ENCODE measurements at regions not wholly inside any gene's neighbourhood (a gene's known extent, or its start where the extent isn't known, plus 50 kb on each side); places are given as distances from the start of the nearest gene placed in this dataset.

DNA sequence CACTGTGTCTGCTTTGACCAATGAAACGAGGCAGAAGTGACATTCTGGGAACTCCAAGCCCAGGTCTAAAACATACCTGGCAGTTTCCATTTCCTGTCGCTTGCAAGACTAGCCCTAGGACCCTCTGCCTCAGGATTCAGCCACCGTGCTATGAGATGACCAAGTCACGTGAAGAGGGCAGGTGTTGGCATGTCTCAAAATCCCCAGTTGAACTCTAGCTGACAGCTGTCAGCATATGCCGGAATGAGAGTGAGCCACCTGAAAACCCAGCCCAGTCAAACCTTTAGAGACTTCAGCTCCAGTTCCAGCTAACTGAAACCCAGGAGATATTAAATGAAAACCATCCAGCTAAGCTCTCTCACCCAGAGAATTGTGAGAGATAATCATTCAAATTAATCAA is 89.9 kb upstream of the PPP1R3A start:
- no peak overlapping the region for H3K4me3 ChIP-seq (ENCODE audit: low read depth, poor library complexity, severe bottlenecking)
- intact Hi-C loops (cut with DNase I; ENCODE audit: low total_unique reads): no loop called here
- 42 to 57% methylated on average over 5 of the region's 5 CpGs for WGBS, 2 donors
- no peak for DNase-seq (ENCODE audit: low spot score in 2 of 2)
- no peak for TF ChIP-seq POLR2A (IDR thresholded peaks at IDR 0.05)
- TF ChIP-seq, protein P1, sequence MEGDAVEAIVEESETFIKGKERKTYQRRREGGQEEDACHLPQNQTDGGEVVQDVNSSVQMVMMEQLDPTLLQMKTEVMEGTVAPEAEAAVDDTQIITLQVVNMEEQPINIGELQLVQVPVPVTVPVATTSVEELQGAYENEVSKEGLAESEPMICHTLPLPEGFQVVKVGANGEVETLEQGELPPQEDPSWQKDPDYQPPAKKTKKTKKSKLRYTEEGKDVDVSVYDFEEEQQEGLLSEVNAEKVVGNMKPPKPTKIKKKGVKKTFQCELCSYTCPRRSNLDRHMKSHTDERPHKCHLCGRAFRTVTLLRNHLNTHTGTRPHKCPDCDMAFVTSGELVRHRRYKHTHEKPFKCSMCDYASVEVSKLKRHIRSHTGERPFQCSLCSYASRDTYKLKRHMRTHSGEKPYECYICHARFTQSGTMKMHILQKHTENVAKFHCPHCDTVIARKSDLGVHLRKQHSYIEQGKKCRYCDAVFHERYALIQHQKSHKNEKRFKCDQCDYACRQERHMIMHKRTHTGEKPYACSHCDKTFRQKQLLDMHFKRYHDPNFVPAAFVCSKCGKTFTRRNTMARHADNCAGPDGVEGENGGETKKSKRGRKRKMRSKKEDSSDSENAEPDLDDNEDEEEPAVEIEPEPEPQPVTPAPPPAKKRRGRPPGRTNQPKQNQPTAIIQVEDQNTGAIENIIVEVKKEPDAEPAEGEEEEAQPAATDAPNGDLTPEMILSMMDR (IDR thresholded peaks at IDR 0.05): no peak

DNA sequence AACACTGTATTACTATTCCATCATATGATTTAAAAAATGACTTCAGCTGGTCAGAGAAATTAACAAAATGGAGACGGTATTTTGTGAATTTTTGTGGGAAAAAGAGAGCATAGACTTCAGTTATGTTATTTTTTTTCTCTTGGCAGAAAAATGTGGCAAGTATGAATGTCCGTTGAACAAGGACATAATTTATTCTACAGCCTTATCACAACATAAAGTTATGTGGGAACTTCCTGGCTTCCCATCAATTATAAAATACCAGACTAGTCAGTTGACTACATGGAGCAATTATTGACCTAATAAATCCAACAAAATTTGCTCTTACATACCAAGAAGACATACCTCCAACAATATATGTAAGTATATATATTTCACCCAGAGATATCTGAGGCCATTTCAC is 88.6 kb upstream of the PPP1R3A start:
- no peak overlapping the region for H3K4me3 ChIP-seq (ENCODE audit: low read depth, poor library complexity, severe bottlenecking)
- 26 to 34% methylated on average over 2 of the region's 2 CpGs for WGBS, 2 donors
- no peak for DNase-seq (ENCODE audit: low spot score in 2 of 2)
- TF ChIP-seq POLR2A (IDR thresholded peaks at IDR 0.05): no peak
- TF ChIP-seq, protein P1 (IDR thresholded peaks at IDR 0.05): no peak
- intact Hi-C loops (cut with DNase I; ENCODE audit: low total_unique reads): no loop called here

DNA sequence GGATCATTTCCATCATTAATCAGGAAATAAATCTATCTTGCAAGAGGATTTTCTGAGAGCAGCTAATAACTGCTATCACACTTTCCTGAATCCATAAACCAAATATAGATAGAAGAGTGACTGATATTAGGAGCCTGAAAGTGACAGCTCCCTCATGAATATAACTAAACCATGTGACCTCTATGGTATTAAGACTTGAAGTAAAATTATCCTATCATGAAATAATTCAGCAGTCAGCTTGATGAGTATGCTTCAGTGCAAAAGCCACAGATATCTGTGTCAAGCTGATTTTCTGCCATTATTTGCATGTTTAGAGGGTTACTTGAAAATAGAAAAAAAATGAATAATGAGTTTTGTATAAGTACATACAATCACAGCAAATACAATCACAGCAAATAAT is 80.1 kb upstream of the PPP1R3A start:
- intact Hi-C loops (cut with DNase I; ENCODE audit: low total_unique reads): no loop called here
- H3K4me3 ChIP-seq (ENCODE audit: low read depth, poor library complexity, severe bottlenecking): no peak overlapping the region
- no peak for DNase-seq (ENCODE audit: low spot score in 2 of 2)
- TF ChIP-seq POLR2A (IDR thresholded peaks at IDR 0.05): no peak
- TF ChIP-seq, protein P1 (IDR thresholded peaks at IDR 0.05): no peak

DNA sequence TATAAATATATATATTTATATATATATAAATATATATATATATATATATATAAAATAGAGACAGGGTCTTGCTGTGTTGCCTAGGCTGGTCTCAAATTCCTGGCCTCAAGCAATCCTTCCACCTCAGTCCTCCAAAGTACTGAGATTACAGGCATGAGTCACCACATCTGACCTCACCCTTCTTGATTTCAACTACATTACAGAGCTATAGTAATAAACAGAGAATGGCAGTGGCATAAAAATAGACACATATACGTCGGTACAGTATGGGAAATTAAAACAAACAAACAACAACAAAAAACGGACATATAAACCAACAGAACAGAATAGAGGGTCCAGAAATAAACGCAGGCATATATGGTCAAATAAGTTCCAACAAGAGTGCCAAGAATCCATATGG is 77.6 kb upstream of the PPP1R3A start:
- intact Hi-C loops (cut with DNase I; ENCODE audit: low total_unique reads): no loop called here
- 53 to 58% methylated on average over 4 of the region's 4 CpGs for WGBS, 2 donors
- DNase-seq (ENCODE audit: low spot score in 2 of 2): no peak
- no peak overlapping the region for H3K4me3 ChIP-seq (ENCODE audit: low read depth, poor library complexity, severe bottlenecking)
- TF ChIP-seq, protein P1 (IDR thresholded peaks at IDR 0.05): no peak
- no peak for TF ChIP-seq POLR2A (IDR thresholded peaks at IDR 0.05)

DNA sequence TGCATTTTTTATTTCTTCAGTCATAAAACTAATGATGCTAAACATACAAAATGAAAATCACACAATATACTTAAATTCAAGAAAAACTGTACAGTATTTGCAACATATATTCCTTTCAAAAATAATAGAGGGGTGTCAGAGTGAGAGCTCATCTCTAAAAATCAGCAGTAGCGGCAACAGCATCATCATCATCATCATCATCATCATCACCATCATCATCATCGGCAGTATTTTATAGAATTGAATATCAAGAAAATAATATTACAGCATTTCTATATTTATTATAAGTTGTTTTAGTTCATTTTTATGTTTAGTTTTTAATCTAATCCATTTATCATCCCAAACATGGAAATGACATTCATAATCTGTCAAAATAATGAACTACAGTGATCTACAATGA is 67.4 kb upstream of the PPP1R3A start:
- 86 to 91% methylated on average over 2 of the region's 2 CpGs for WGBS, 2 donors
- TF ChIP-seq, protein P1 (IDR thresholded peaks at IDR 0.05): no peak
- TF ChIP-seq POLR2A (IDR thresholded peaks at IDR 0.05): no peak
- no peak overlapping the region for H3K4me3 ChIP-seq (ENCODE audit: low read depth, poor library complexity, severe bottlenecking)
- no peak for DNase-seq (ENCODE audit: low spot score in 2 of 2)
- intact Hi-C loops (cut with DNase I; ENCODE audit: low total_unique reads): no loop called here

DNA sequence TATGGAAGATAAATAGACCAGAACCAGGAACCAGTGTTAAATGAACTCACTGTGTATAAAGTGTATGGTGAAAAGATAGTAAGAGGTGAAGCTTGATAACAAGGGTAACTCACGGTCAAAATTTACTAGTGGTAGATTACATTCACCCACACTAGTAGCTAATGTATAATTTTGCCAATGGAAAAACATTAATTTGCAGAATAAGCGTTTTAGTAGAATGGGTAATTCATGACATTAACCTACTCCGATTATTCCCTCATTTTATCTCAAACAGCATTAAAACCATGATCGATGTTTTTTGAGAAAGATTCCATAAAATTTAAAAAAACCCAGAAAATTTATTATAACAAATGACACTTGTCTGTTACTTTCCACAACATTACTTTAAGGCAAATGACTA is 57.7 kb upstream of the PPP1R3A start:
- DNase-seq (ENCODE audit: low spot score in 2 of 2): no peak
- intact Hi-C loops (cut with DNase I; ENCODE audit: low total_unique reads): no loop called here
- 93 to 95% methylated on average over 4 of the region's 4 CpGs for WGBS, 2 donors
- H3K4me3 ChIP-seq (ENCODE audit: low read depth, poor library complexity, severe bottlenecking): no peak overlapping the region
- no peak for TF ChIP-seq POLR2A (IDR thresholded peaks at IDR 0.05)
- TF ChIP-seq, protein P1 (IDR thresholded peaks at IDR 0.05): no peak
